Upper lobe of left lung (tissue), 6 donors: ENCODE measurements at regions not wholly inside any gene's neighbourhood (a gene's known extent, or its start where the extent isn't known, plus 50 kb on each side); places are given as distances from the start of the nearest gene placed in this dataset.

Source experiments
- ATAC-seq, 2 donors: fragments of 200-7000 bp; cut with Tn5 transposase; one replicate each; pipeline ENCODE4 v1.9.1; 2022; ENCODE audit warnings: mild to moderate bottlenecking in 2 of 2, moderate library complexity in 2 of 2; ENCODE audit not compliant: low FRiP score in 2 of 2
- DNase-seq, 2 donors: peaks; one replicate each; pipeline ENCODE4 v3.0.0-alpha.2; 2019 to 2020
- H3K27ac ChIP-seq, 4 donors: fragments of 200-600 bp; sonication (generic); one replicate each; pipeline ENCODE4 v1.5.1; 2016 to 2019
- H3K27me3 ChIP-seq, 4 donors: fragments of 200-600 bp; sonication (generic); one replicate each; pipeline ENCODE4 v1.5.1; 2017 to 2019
- H3K36me3 ChIP-seq, 4 donors: fragments of 200-600 bp; sonication (generic); one replicate each; pipeline ENCODE4 v1.5.1; 2016 to 2019
- H3K4me1 ChIP-seq, 4 donors: fragments of 200-600 bp; sonication (generic); one replicate each; pipeline ENCODE4 v1.5.1; 2018 to 2019
- H3K4me3 ChIP-seq, 4 donors: fragments of 200-600 bp; sonication (generic); one replicate each; pipeline ENCODE4 v1.5.1; 2017 to 2019; ENCODE audit warnings: mild to moderate bottlenecking in 2 of 4, moderate library complexity in 1 of 4
- H3K9me3 ChIP-seq, 4 donors: fragments of 200-600 bp; sonication (generic); one replicate each; pipeline ENCODE4 v1.5.1; 2018 to 2019
- CTCF ChIP-seq, 6 experiments: fragments of 450-650 bp in 4 of 6; fragments of 200-600 bp in 2 of 6; sonication (generic) in 2 of 6; IDR thresholded peaks; one replicate each; pipeline ENCODE4 v1.5.1; 2016 to 2019; ENCODE audit warnings: antibody characterized with exemption in 6 of 6
- EP300 ChIP-seq, 4 donors: sonication (generic); formaldehyde crosslinking; IDR thresholded peaks; one replicate each; pipeline ENCODE4 v1.5.1; 2017; ENCODE audit warnings: antibody characterized with exemption in 4 of 4, control low read depth in 2 of 4
- POLR2A ChIP-seq, 4 donors: fragments of 450-650 bp; IDR thresholded peaks; one replicate each; pipeline ENCODE4 v1.5.1; 2016 to 2017; ENCODE audit warnings: antibody characterized with exemption in 4 of 4, mild to moderate bottlenecking in 2 of 4
- POLR2AphosphoS5 ChIP-seq, 2 donors: sonication (generic); formaldehyde crosslinking; IDR thresholded peaks; one replicate each; pipeline ENCODE4 v1.5.1; 2017; ENCODE audit warnings: antibody characterized with exemption in 2 of 2
- WGBS, 2 donors: methylation state at CpG; one replicate each; pipeline ENCODE4 v1.1.5; 2017 to 2018; 5-methylcytosine and 5-hydroxymethylcytosine counted together
- donor health status: DM: no; HTN: no; CAD: no; lungs with moderate emphysema.
- donor health status: DM: no; HTN: yes; CAD: no; lungs with severe emphysema.

- Histone ChIP-seq H3K9me3 (peaks cover 0 to 5% (median 1%) of the 10 kb centered on the region in 4 donors), H3K27ac (no peak overlapping the region), H3K4me1 (peaks cover 3 to 8% (median 5%) of the 10 kb centered on the region in 4 donors), H3K27me3 (no peaks in the 10 kb centered on the region), H3K36me3 (no peaks in the 10 kb centered on the region), H3K4me3 (no peak overlapping the region)
- 26 to 29% methylated on average over 4 of the region's 4 CpGs for WGBS, 2 donors
- no peak for DNase-seq
- ATAC-seq, result no peak
- TF ChIP-seq POLR2AphosphoS5 (IDR thresholded peaks at IDR 0.05), result no peak
- TF ChIP-seq CTCF (IDR thresholded peaks at IDR 0.05), result no peak
- TF ChIP-seq POLR2A (IDR thresholded peaks at IDR 0.05), result no peak
- no peak for TF ChIP-seq EP300 (IDR thresholded peaks at IDR 0.05)
Measured at GRCh38 chr6:71114544-71114943, 157.7 kb upstream of the B3GAT2 start.

GRCh38 chr6:71114986-71115385 lies 158.1 kb upstream of the B3GAT2 start:
- TF ChIP-seq CTCF (IDR thresholded peaks at IDR 0.05) (no peak), POLR2AphosphoS5 (IDR thresholded peaks at IDR 0.05) (no peak), POLR2A (IDR thresholded peaks at IDR 0.05) (no peak), EP300 (IDR thresholded peaks at IDR 0.05) (no peak)
- peaks cover 3 to 8% (median 5%) of the 10 kb centered on the region in 4 donors for H3K4me1 ChIP-seq
- ATAC-seq (no peak), DNase-seq (no peak)
- no peaks in the 10 kb centered on the region for H3K27me3 ChIP-seq
- H3K27ac ChIP-seq, result no peak overlapping the region
- peaks cover 0 to 9% (median 2%) of the 10 kb centered on the region in 4 donors for H3K9me3 ChIP-seq
- no peaks in the 10 kb centered on the region for H3K36me3 ChIP-seq
- no peak overlapping the region for H3K4me3 ChIP-seq

- Histone ChIP-seq H3K4me1 (peaks cover 1 to 6% (median 5%) of the 10 kb centered on the region in 4 donors), H3K27ac (no peak overlapping the region), H3K36me3 (no peaks in the 10 kb centered on the region), H3K4me3 (no peak overlapping the region), H3K9me3 (peaks cover 0 to 18% (median 2%) of the 10 kb centered on the region in 4 donors), H3K27me3 (no peaks in the 10 kb centered on the region)
- no peak for ATAC-seq
- WGBS, 2 donors, result 78 to 88% methylated on average over 1 of the region's 1 CpG
- DNase-seq, result no peak
- TF ChIP-seq EP300 (IDR thresholded peaks at IDR 0.05) (no peak), POLR2A (IDR thresholded peaks at IDR 0.05) (no peak), POLR2AphosphoS5 (IDR thresholded peaks at IDR 0.05) (no peak)
Measured at GRCh38 chr6:71119560-71119959, 162.7 kb upstream of the B3GAT2 start.

GRCh38 chr6:71123051-71123450 lies 165.6 kb upstream of the OGFRL1 start:
- no peak for DNase-seq
- Histone ChIP-seq H3K9me3 (peaks cover 0 to 18% (median 2%) of the 10 kb centered on the region in 4 donors), H3K4me3 (no peak overlapping the region), H3K27me3 (no peaks in the 10 kb centered on the region), H3K36me3 (no peaks in the 10 kb centered on the region), H3K27ac (no peak overlapping the region), H3K4me1 (no peaks in the 10 kb centered on the region)
- no peak for TF ChIP-seq POLR2A (IDR thresholded peaks at IDR 0.05)
- TF ChIP-seq POLR2AphosphoS5 (IDR thresholded peaks at IDR 0.05), result no peak
- no peak for TF ChIP-seq CTCF (IDR thresholded peaks at IDR 0.05)
- no peak for TF ChIP-seq EP300 (IDR thresholded peaks at IDR 0.05)
- 71 to 91% methylated on average over 1 of the region's 1 CpG for WGBS, 2 donors
- ATAC-seq, result no peak

- Histone ChIP-seq H3K9me3 (peaks cover 0 to 15% (median 2%) of the 10 kb centered on the region in 4 donors), H3K27ac (no peak overlapping the region), H3K4me3 (no peak overlapping the region), H3K4me1 (no peaks in the 10 kb centered on the region), H3K27me3 (no peaks in the 10 kb centered on the region), H3K36me3 (no peaks in the 10 kb centered on the region)
- 72% methylated on average over 3 of the region's 3 CpGs for WGBS, 2 donors
- TF ChIP-seq POLR2AphosphoS5 (IDR thresholded peaks at IDR 0.05), result no peak
- no peak for TF ChIP-seq CTCF (IDR thresholded peaks at IDR 0.05)
- TF ChIP-seq EP300 (IDR thresholded peaks at IDR 0.05), result no peak
- TF ChIP-seq POLR2A (IDR thresholded peaks at IDR 0.05), result no peak
- ATAC-seq, result no peak
- DNase-seq, result no peak
Measured at GRCh38 chr6:71124340-71124739, 164.3 kb upstream of the OGFRL1 start.
